Neural crest cell (in vitro differentiated cells): ENCODE measurements at regions not wholly inside any gene's neighbourhood (a gene's known extent, or its start where the extent isn't known, plus 50 kb on each side); places are given as distances from the start of the nearest gene placed in this dataset.

Source experiments
- DNase-seq: peaks from one replicate; pipeline ENCODE4 v3.0.0; 2021; ENCODE audit warnings: low read depth, mixed read lengths, low spot score
- H3K27ac Mint-ChIP-seq: one replicate; pipeline ENCODE4 v1.8.0; 2021; ENCODE audit warnings: mild to moderate bottlenecking, mixed read lengths; ENCODE audit not compliant: unreplicated experiment
- H3K27me3 Mint-ChIP-seq: 2 replicates; pipeline ENCODE4 v1.8.0; 2021; ENCODE audit warnings: low read depth, mild to moderate bottlenecking, mixed read lengths
- H3K36me3 Mint-ChIP-seq: 2 replicates; pipeline ENCODE4 v1.8.0; 2021; ENCODE audit warnings: low read depth, mild to moderate bottlenecking, mixed read lengths
- H3K4me1 Mint-ChIP-seq: 2 replicates; pipeline ENCODE4 v1.8.0; 2021; ENCODE audit warnings: mixed read lengths
- H3K4me3 Mint-ChIP-seq: one replicate; pipeline ENCODE4 v1.8.0; 2021; ENCODE audit warnings: mild to moderate bottlenecking, mixed read lengths
- H3K9me3 Mint-ChIP-seq: 2 replicates; pipeline ENCODE4 v1.8.0; 2021; ENCODE audit warnings: mixed read lengths
- TF ChIP-seq, protein P1 (sequence below): fragments of 200-600 bp; sonication (generic); conservative IDR thresholded peaks from 2 replicates; pipeline ENCODE4 v1.5.0; 2021; ENCODE audit warnings: antibody characterized with exemption, mild to moderate bottlenecking

DNA sequence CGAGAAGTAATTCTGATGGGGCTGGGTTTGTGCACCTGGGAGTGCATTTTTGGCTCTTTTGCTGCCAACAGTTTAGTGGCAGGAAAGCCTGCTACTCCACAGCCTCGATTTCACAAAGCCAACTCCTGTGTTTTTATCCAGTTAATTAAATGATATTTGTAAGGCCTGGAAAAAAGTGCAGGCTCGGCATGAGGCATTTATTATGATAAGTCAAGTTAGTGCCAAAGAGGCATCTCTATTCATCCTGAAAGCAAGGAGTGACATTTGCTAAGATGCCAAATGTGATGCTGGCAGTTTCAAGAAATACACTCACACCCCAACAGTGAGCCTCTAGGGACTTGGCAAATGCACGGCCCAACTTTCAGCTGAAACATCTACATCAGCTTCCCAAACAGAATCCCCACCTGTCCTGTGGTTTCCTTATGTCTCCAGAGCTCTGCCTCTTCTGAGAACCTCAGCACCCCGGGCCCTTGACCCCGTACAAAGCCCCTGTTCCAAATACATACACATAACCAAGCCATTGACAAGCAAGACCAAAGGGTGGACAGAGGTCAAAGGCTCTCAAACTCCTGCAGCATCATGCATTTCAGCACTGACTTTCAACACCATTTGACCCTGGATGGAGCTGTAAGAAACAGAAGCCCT is 955.1 kb upstream of the TMEM132C start:
- no peak for DNase-seq
- Mint-ChIP-seq H3K27me3 (no peaks in the 10 kb centered on the region), H3K27ac (peak overlapping the region; percentile 31), H3K4me1 (peaks cover 21% of the 10 kb centered on the region), H3K4me3 (no peak overlapping the region), H3K9me3 (peaks cover 15% of the 10 kb centered on the region), H3K36me3 (peaks cover 5% of the 10 kb centered on the region)
- TF ChIP-seq, protein P1, sequence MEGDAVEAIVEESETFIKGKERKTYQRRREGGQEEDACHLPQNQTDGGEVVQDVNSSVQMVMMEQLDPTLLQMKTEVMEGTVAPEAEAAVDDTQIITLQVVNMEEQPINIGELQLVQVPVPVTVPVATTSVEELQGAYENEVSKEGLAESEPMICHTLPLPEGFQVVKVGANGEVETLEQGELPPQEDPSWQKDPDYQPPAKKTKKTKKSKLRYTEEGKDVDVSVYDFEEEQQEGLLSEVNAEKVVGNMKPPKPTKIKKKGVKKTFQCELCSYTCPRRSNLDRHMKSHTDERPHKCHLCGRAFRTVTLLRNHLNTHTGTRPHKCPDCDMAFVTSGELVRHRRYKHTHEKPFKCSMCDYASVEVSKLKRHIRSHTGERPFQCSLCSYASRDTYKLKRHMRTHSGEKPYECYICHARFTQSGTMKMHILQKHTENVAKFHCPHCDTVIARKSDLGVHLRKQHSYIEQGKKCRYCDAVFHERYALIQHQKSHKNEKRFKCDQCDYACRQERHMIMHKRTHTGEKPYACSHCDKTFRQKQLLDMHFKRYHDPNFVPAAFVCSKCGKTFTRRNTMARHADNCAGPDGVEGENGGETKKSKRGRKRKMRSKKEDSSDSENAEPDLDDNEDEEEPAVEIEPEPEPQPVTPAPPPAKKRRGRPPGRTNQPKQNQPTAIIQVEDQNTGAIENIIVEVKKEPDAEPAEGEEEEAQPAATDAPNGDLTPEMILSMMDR: no peak

DNA sequence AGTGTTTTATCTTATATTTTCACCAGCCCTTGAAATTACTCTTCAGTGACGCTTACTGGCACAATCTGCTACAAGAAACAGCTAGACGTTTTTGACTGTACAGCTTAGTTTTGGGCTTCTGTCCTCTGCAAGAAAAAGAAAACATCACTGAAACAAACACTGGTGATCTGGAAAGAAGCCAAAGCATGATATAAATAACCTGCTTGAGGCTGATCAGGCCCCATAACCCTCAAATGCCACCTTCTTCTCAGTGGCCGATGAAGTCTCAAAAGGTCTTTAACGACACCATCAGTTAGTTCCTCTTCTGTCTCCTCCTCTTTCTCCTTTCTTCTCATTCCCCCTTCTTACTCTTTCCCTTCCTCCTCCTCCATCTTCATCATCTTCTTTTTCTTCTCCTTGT is 942.3 kb upstream of the TMEM132C start:
- TF ChIP-seq, protein P1: no peak
- Mint-ChIP-seq H3K4me1 (no peaks in the 10 kb centered on the region), H3K36me3 (no peaks in the 10 kb centered on the region), H3K9me3 (peaks cover 5% of the 10 kb centered on the region), H3K27ac (peak overlapping the region; percentile 95), H3K4me3 (no peak overlapping the region), H3K27me3 (peaks cover 3% of the 10 kb centered on the region)
- no peak for DNase-seq

DNA sequence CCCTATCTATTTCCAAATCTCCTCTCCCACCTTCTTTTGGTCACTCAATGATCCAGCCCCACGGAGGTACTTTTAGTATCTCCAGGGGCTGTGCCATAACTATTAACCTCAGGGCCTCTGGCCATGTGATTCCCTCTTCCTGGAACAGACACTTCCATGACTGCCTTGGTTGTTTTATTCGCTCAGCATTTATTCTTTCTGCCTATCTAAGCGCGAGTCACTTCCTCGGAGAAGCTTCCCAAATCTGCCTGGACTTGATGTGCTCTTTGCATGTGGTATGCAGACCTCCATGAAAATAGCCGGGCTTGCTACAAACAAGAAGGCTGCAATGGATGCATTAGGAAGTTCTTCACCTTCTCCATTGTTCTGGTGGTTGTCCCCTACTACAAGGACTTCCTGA is 939.0 kb upstream of the TMEM132C start:
- no peak for DNase-seq
- no peaks in the 10 kb centered on the region for H3K36me3 Mint-ChIP-seq
- H3K27ac Mint-ChIP-seq: no peak overlapping the region
- TF ChIP-seq, protein P1: no peak
- H3K4me3 Mint-ChIP-seq: no peak overlapping the region
- peaks cover 3% of the 10 kb centered on the region for H3K27me3 Mint-ChIP-seq
- H3K4me1 Mint-ChIP-seq: no peaks in the 10 kb centered on the region
- H3K9me3 Mint-ChIP-seq: peaks cover 5% of the 10 kb centered on the region

DNA sequence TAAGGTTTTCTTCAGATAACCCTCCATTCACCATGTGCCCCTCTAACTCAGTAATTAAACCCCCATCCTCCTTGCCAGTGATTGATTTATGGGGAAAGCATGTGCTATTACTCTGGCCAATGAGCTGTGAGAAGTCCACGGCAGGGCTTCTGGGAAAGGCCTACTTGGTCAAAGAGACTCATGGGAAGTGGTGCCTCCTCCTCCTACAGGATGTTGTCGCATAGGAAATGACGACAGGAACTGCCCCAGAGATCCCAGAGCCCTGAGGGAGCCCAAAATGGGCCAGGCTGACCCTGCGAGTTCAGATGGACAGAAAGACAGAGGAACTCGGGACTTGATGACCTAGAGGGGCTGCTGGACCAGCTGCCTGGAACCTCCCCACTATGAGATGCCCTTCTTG is 938.1 kb upstream of the TMEM132C start:
- H3K4me1 Mint-ChIP-seq: no peaks in the 10 kb centered on the region
- no peak for DNase-seq
- no peak overlapping the region for H3K27ac Mint-ChIP-seq
- TF ChIP-seq, protein P1: no peak
- H3K36me3 Mint-ChIP-seq: no peaks in the 10 kb centered on the region
- H3K9me3 Mint-ChIP-seq: peaks cover 5% of the 10 kb centered on the region
- H3K4me3 Mint-ChIP-seq: no peak overlapping the region
- peaks cover 3% of the 10 kb centered on the region for H3K27me3 Mint-ChIP-seq

GRCh38 chr12:127334365-127334764 is 932.6 kb upstream of the TMEM132C start:
- Mint-ChIP-seq H3K4me1 (no peaks in the 10 kb centered on the region), H3K9me3 (peaks cover 4% of the 10 kb centered on the region), H3K27ac (no peak overlapping the region), H3K36me3 (no peaks in the 10 kb centered on the region), H3K4me3 (no peak overlapping the region), H3K27me3 (peaks cover 6% of the 10 kb centered on the region)
- DNase-seq: no peak
- TF ChIP-seq, protein P1: no peak
